DMS53 (cell line): ENCODE measurements at regions not wholly inside any gene's neighbourhood (a gene's known extent, or its start where the extent isn't known, plus 50 kb on each side); places are given as distances from the start of the nearest gene placed in this dataset.
"Not testable (repeated sequence)": the region's sequence is repeated elsewhere in the genome, so short reads cannot be mapped to it uniquely, and the experiment has no call there.

Experiments used
- DNase-seq: peaks from one replicate; lab custom pipeline; 2025; lab: John Stamatoyannopoulos, UW

DNA sequence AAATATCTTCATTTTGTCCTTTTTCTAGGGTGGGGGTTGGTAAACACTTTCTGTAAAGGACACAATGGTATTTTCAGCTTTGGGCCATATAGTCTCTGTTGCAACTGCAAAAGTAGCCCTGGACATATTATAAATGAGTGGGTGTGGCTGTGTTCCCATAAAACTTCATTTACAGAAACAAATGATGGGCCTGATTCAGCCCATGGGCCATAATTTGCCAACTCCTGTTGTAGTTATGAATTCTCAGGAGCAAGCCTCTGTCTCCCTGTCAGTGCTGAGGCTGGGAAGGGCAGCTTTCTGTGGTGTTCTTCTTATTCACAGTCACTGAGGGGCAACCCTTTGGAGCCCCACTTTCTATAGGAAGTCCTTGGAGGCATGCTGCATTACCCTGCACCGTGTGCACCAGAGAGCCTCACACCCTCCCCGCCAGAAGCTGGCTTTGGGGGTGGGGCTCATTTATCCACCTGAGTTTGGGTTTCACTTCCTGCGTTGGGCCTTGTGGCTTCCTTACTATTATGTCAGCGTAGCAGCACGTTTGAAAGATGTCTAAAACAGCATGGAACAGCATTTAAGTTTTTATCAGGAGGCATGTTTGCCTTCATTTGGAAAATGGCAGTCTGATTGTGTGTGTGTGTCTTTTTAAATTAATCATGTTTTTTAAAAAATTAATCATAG lies 60.8 kb upstream of the FAN1 start:
- DNase-seq, result not testable (repeated sequence)

GRCh38 chr15:30845536-30845935 lies 58.2 kb upstream of the FAN1 start:
- not testable (repeated sequence) for DNase-seq
